Hematopoietic multipotent progenitor cell treated with erythropoietin and hydrocortisone succinate and interleukin-3 and kit ligand, for 4 days (in vitro differentiated cells): ENCODE measurements at regions not wholly inside any gene's neighbourhood (a gene's known extent, or its start where the extent isn't known, plus 50 kb on each side); places are given as distances from the start of the nearest gene placed in this dataset.
A peak's percentile ranks its signal among the peaks of the same experiment; 100 is the strongest.

Experiments
- DNase-seq: peaks from one replicate; pipeline ENCODE4 v3.0.0-alpha.2; 2015

GRCh38 chr12:65630555-65630954, 193.7 kb upstream of the HMGA2 start:
- no peak for DNase-seq

GRCh38 chr12:65631621-65632111, 192.6 kb upstream of the HMGA2 start:
- DNase-seq, result no peak

- DNase-seq, result no peak
These were observed 192.0 kb upstream of the HMGA2 start for GRCh38 chr12:65632131-65632855.

GRCh38 chr12:65634061-65634460, 190.2 kb upstream of the HMGA2 start:
- DNase-seq, result no peak

GRCh38 chr12:65634626-65635331, 189.5 kb upstream of the HMGA2 start:
- DNase-seq, result no peak

GRCh38 chr12:65636436-65636835, 187.8 kb upstream of the HMGA2 start:
- DNase-seq, result no peak

- no peak for DNase-seq
These were observed 187.1 kb upstream of the HMGA2 start for GRCh38 chr12:65637150-65637549.

- DNase-seq, result no peak
These were observed 186.5 kb upstream of the HMGA2 start for GRCh38 chr12:65637774-65638173.

- DNase-seq, result no peak
These were observed 186.0 kb upstream of the HMGA2 start for GRCh38 chr12:65638324-65638723.

- no peak for DNase-seq
These were observed 183.8 kb upstream of the HMGA2 start for GRCh38 chr12:65640489-65640901.

GRCh38 chr12:65642061-65642661, 182.1 kb upstream of the HMGA2 start:
- DNase-seq, result no peak

GRCh38 chr12:65643171-65643570, 181.1 kb upstream of the HMGA2 start:
- DNase-seq, result no peak

GRCh38 chr12:65643595-65644386, 180.5 kb upstream of the HMGA2 start:
- no peak for DNase-seq

GRCh38 chr12:65646127-65646643, 178.1 kb upstream of the HMGA2 start:
- DNase-seq, result no peak

- no peak for DNase-seq
These were observed 177.2 kb upstream of the HMGA2 start for GRCh38 chr12:65647074-65647473.

GRCh38 chr12:65648461-65648860, 175.8 kb upstream of the HMGA2 start:
- no peak for DNase-seq

- no peak for DNase-seq
These were observed 175.2 kb upstream of the HMGA2 start for GRCh38 chr12:65649126-65649525.

- no peak for DNase-seq
These were observed 173.2 kb upstream of the HMGA2 start for GRCh38 chr12:65651060-65651459.

- DNase-seq, result no peak
These were observed 171.0 kb upstream of the HMGA2 start for GRCh38 chr12:65653321-65653720.

GRCh38 chr12:65653946-65654629, 170.2 kb upstream of the HMGA2 start:
- DNase-seq, result no peak

GRCh38 chr12:65655074-65655493, 169.2 kb upstream of the HMGA2 start:
- peak; percentile 66 for DNase-seq
